ENCODE measurements at regions not wholly inside any gene's neighbourhood (a gene's known extent, or its start where the extent isn't known, plus 50 kb on each side); places are given as distances from the start of the nearest gene placed in this dataset.

GRCh38 chr4:100581337-100581736, 63.5 kb upstream of the EMCN start:
- TF ChIP-seq CTCF (conservative IDR thresholded peaks at IDR 0.05) (no peak), EZH2 (IDR thresholded peaks at IDR 0.05; ENCODE audit: low read depth) (no peak)
